ENCODE measurements at regions not wholly inside any gene's neighbourhood (a gene's known extent, or its start where the extent isn't known, plus 50 kb on each side); places are given as distances from the start of the nearest gene placed in this dataset.

DNA sequence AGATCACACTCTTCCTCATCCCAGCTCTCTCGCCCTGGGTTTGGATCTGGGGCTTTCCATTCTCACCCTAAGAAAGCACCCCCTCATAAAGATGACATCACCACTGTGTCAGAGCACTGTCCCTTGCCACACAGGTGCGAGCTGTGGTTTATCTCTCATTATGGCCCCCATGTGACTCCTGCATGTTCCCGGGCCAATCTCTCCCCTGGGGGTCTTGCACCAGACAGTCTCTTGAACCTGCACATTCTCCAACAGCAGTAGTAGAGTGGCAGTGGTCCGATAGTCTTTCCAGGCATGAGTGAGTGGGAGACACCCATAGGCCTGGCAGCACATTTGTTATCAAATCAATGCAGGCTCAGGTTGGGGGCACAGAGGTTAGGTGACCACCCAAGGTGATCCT is 130.5 kb downstream of the HRH4 start:
- TF ChIP-seq, protein P1, sequence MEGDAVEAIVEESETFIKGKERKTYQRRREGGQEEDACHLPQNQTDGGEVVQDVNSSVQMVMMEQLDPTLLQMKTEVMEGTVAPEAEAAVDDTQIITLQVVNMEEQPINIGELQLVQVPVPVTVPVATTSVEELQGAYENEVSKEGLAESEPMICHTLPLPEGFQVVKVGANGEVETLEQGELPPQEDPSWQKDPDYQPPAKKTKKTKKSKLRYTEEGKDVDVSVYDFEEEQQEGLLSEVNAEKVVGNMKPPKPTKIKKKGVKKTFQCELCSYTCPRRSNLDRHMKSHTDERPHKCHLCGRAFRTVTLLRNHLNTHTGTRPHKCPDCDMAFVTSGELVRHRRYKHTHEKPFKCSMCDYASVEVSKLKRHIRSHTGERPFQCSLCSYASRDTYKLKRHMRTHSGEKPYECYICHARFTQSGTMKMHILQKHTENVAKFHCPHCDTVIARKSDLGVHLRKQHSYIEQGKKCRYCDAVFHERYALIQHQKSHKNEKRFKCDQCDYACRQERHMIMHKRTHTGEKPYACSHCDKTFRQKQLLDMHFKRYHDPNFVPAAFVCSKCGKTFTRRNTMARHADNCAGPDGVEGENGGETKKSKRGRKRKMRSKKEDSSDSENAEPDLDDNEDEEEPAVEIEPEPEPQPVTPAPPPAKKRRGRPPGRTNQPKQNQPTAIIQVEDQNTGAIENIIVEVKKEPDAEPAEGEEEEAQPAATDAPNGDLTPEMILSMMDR (IDR thresholded peaks at IDR 0.05; ENCODE audit: low read depth, low read length, missing control alignments) = no peak
- Histone ChIP-seq H3K27me3 (replicated peaks) (no peaks in the 10 kb centered on the region), H3K36me3 (replicated peaks) (no peaks in the 10 kb centered on the region), H3K4me3 (ENCODE audit: low read depth, low read length) (no peak overlapping the region), H3K27ac (no peak overlapping the region)
- DNase-seq = no peak
- in situ Hi-C loops (cut with HindIII; ENCODE audit: low pct_ligation_motif_present, low sequenced_read_pairs) = no loop called here

DNA sequence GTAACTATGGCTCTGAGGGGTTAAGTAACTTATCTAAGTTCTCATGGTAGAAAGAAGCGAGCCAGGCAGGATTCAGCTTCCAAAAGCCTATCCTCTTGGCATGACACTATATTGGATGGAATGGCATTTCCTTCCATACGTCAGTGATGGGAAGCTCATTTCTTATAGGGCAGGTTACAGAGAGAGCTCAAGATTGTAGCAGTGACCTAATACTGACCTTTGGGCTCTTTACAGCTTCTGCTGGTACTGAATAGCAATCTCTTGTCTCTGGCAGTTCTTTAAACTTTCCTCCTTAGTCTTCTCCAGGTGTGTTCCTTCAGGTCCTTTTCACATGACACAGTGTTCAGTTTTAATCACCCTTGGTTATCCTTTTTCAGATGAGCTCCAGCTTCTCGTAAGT is 133.0 kb downstream of the HRH4 start:
- DNase-seq = no peak
- no peak overlapping the region for H3K4me3 ChIP-seq (ENCODE audit: low read depth, low read length)
- H3K36me3 ChIP-seq (replicated peaks) = no peaks in the 10 kb centered on the region
- TF ChIP-seq, protein P1 (IDR thresholded peaks at IDR 0.05; ENCODE audit: low read depth, low read length, missing control alignments) = no peak
- H3K27me3 ChIP-seq (replicated peaks) = no peaks in the 10 kb centered on the region
- no peak overlapping the region for H3K27ac ChIP-seq
- in situ Hi-C loops (cut with HindIII; ENCODE audit: low pct_ligation_motif_present, low sequenced_read_pairs) = no loop called here

DNA sequence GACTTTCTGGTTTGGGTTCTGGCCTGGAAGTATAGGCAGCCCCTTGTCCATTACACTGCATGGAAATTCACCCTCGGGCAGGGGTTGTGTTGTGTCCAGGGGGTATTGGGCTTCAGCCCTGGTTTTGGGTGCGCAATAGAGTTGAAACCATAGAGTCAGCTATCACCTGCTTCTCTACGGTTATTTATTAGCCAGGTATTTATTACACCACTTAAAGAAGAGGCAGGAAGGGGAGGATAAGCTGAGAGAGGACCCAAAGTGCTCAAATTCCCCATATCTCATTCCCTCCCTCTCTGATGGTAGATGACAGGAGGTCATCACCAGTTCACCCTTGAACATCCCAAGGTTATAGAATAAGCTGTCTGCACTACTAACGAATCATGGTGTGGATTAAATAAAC is 133.4 kb downstream of the HRH4 start:
- TF ChIP-seq, protein P1 (IDR thresholded peaks at IDR 0.05; ENCODE audit: low read depth, low read length, missing control alignments) = no peak
- Histone ChIP-seq H3K36me3 (replicated peaks) (no peaks in the 10 kb centered on the region), H3K4me3 (ENCODE audit: low read depth, low read length) (no peak overlapping the region), H3K27me3 (replicated peaks) (no peaks in the 10 kb centered on the region), H3K27ac (no peak overlapping the region)
- in situ Hi-C loops (cut with HindIII; ENCODE audit: low pct_ligation_motif_present, low sequenced_read_pairs) = no loop called here
- no peak for DNase-seq

DNA sequence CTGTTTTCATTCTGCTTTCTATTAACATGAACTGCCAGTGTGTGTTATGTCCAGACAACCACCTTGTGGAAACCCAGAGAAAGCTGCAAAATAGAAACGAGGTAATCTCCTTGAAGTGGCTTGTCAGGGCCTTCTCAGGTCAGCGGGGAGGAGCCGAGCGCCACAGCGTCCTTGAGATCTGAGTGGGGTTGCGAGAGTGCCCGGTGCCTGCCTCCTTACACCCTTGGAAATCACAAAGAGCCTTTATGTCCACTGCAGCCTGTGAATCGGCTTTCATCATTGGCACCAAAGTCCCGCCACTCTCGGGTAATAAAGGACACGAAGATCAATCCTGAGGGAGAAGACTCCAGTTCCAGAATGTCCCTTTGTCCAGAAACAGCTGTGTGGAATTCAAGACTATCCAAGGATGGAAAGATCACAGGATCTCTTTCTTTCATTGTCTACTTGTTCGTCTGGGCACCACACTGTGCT is 135.2 kb downstream of the HRH4 start:
- in situ Hi-C loops (cut with HindIII; ENCODE audit: low pct_ligation_motif_present, low sequenced_read_pairs) = no loop called here
- Histone ChIP-seq H3K4me3 (ENCODE audit: low read depth, low read length) (no peak overlapping the region), H3K36me3 (replicated peaks) (no peaks in the 10 kb centered on the region), H3K27ac (no peak overlapping the region), H3K27me3 (replicated peaks) (no peaks in the 10 kb centered on the region)
- no peak for DNase-seq
- TF ChIP-seq, protein P1 (IDR thresholded peaks at IDR 0.05; ENCODE audit: low read depth, low read length, missing control alignments) = no peak

DNA sequence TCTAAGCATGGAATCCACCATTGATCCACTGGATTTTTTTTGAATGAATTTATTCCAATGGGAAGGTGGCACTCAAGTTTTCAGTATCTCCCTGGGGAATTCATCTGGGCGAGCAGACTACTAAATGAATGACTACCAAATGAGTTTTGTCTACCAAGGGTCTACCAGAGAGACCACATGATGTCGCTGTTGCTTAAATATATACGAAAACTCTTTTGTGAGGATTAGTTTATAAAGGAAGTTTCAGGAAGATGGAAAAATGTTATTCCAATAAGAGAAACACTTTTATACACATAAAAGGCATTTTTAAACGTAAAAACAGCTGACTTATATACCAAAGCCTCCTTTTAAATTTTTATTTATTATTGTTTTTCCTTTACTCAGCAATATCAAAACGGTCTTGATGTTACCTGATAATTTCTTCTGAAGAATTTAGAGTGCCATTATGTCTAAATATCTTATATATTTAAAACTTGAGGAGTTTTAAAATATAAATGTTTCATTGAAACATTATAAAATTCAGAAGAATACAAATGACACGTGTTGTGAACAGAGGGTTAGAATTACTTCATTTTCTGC is 139.7 kb downstream of the HRH4 start:
- DNase-seq = peak; percentile 32
- in situ Hi-C loops (cut with HindIII; ENCODE audit: low pct_ligation_motif_present, low sequenced_read_pairs) = no loop called here
- Histone ChIP-seq H3K4me3 (ENCODE audit: low read depth, low read length) (no peak overlapping the region), H3K27ac (no peak overlapping the region), H3K27me3 (replicated peaks) (no peaks in the 10 kb centered on the region), H3K36me3 (replicated peaks) (no peaks in the 10 kb centered on the region)
- TF ChIP-seq, protein P1 (IDR thresholded peaks at IDR 0.05; ENCODE audit: low read depth, low read length, missing control alignments) = peak; percentile 65

DNA sequence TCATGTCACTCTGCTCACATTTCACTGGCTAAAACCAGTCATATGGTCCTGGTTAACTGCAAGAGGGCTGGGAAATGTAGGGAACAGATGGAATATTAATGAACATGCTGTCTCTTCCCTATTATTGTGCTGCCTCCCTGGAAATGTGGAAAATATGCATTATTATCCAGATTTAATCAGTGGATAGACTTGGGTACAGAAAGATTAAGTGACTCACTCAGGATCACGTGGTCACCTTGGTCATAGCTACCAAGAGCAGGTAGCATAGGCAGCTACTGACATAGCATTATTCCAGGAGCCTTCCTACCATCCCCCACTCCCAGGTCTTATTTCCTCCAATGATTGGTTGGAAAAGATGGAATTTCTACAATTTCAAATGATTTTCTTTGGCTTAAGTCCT is 141.1 kb downstream of the HRH4 start:
- H3K27ac ChIP-seq = no peak overlapping the region
- H3K4me3 ChIP-seq (ENCODE audit: low read depth, low read length) = no peak overlapping the region
- in situ Hi-C loops (cut with HindIII; ENCODE audit: low pct_ligation_motif_present, low sequenced_read_pairs) = no loop called here
- no peaks in the 10 kb centered on the region for H3K36me3 ChIP-seq (replicated peaks)
- TF ChIP-seq, protein P1 (IDR thresholded peaks at IDR 0.05; ENCODE audit: low read depth, low read length, missing control alignments) = no peak
- H3K27me3 ChIP-seq (replicated peaks) = no peaks in the 10 kb centered on the region
- DNase-seq = no peak

All from brain microvascular endothelial cell (primary cell).